Aorta (tissue), 5 donors: ENCODE measurements at regions not wholly inside any gene's neighbourhood (a gene's known extent, or its start where the extent isn't known, plus 50 kb on each side); places are given as distances from the start of the nearest gene placed in this dataset.

Experiments used
- ATAC-seq: fragments of 200-7000 bp; cut with Tn5 transposase; one replicate; pipeline ENCODE4 v1.9.1; 2022; ENCODE audit warnings: moderate library complexity; ENCODE audit not compliant: low FRiP score
- DNase-seq, 2 donors: peaks; one replicate each; pipeline ENCODE4 v3.0.0-alpha.2; 2020
- H3K27ac ChIP-seq, 2 donors: one replicate each; pipeline ENCODE4 v1.5.1; 2013; ENCODE audit warnings: low read length in 2 of 2, mild to moderate bottlenecking in 2 of 2, moderate library complexity in 2 of 2, control low read depth in 1 of 2, inconsistent platforms in 1 of 2, low read depth in 1 of 2
- H3K27me3 ChIP-seq, 2 donors: one replicate each; pipeline ENCODE4 v1.6.1; 2013; ENCODE audit warnings: control low read depth in 1 of 2, low read length in 1 of 2, mild to moderate bottlenecking in 1 of 2, moderate library complexity in 1 of 2; ENCODE audit not compliant: insufficient read depth in 2 of 2, control insufficient read depth in 1 of 2
- H3K36me3 ChIP-seq, 2 donors: one replicate each; pipeline ENCODE4 v1.6.1; 2013; ENCODE audit warnings: control low read depth in 1 of 2, low read length in 1 of 2, mild to moderate bottlenecking in 1 of 2; ENCODE audit not compliant: insufficient read depth in 2 of 2, control insufficient read depth in 1 of 2
- H3K4me1 ChIP-seq, 2 donors: one replicate each; pipeline ENCODE4 v1.6.1; 2013; ENCODE audit warnings: low read length in 2 of 2, control low read depth in 1 of 2, mild to moderate bottlenecking in 1 of 2, moderate library complexity in 1 of 2; ENCODE audit not compliant: insufficient read depth in 2 of 2, control insufficient read depth in 1 of 2
- H3K4me3 ChIP-seq, 2 donors: one replicate each; pipeline ENCODE4 v1.5.1; 2013; ENCODE audit warnings: low read length in 2 of 2, control low read depth in 1 of 2, mild to moderate bottlenecking in 1 of 2
- H3K9me3 ChIP-seq: one replicate; pipeline ENCODE4 v1.6.1; 2013; ENCODE audit warnings: mild to moderate bottlenecking, low read length; ENCODE audit not compliant: control insufficient read depth
- WGBS, 2 donors: extraction: QIAGEN DNeasy Blood & Tissue Kit; methylation state at CpG; one replicate each; pipeline ENCODE4 v1.1.7; 2013; 5-methylcytosine and 5-hydroxymethylcytosine counted together
- intact Hi-C, 2 donors: fragments of 100-400 bp; cut with DNase I; formaldehyde crosslinking; loops; one replicate each; pipeline versions ENCODE4 v1.14.2 to v1.15.0; 2022
- donor health status: healthy with polysubstance abuse.
- donor health status: Bipolar disorder and iron deficiency.
- donor health status: DM: no; HTN: no; CAD: no.
- donor health status: DM: no; HTN: no; CAD: no.
- donor health status: DM: yes; HTN: yes; CAD: no.

DNA sequence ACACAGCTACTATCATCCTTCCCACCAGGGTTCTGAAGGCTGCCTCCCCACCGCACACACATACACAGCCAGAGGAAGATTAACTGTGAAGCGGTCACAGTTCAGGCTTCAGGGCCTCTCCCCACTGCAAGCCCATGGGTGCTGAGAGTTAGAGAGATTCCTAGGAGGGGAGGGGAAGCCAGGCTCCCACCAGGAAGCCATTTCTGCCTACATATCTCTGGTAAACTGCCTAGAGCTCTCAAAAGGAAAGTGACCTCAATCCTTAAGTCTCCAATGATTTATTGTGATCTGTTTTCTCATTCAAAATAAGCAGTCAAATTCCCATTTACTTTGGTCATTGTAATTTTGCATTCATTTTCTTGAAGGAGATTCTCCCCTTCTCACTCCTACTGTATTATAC, 141.0 kb upstream of the BNIP2 start:
- 77 to 78% methylated on average over 2 of the region's 2 CpGs for WGBS, 2 donors
- DNase-seq (no peak), ATAC-seq (no peak)
- Histone ChIP-seq H3K4me1 (no peaks in the 10 kb centered on the region), H3K36me3 (no peaks in the 10 kb centered on the region), H3K4me3 (no peak overlapping the region), H3K9me3 (no peaks in the 10 kb centered on the region), H3K27me3 (peaks cover 0 to 3% of the 10 kb centered on the region in 2 donors), H3K27ac (no peak overlapping the region)
- intact Hi-C loops: no loop called here

DNA sequence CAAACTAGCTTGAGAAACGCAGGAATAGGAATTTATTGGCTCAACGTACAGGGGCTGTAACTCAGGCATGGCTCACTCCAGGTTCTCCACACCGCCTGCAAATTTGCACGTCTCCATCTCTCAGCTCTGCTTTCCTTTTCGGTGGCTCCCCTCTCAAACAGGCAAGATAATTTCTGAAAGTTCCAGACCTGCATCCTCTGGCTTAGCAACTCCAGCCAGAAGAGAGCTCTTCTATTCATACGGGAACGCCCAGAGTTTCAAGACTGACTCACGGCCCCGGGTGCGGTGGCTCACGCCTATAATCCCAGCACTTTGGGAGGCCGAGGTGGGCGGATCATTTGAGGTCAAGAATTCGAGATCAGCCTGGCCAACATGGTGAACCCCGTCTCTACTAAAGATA, 139.7 kb upstream of the BNIP2 start:
- H3K27me3 ChIP-seq: peaks cover 0 to 3% of the 10 kb centered on the region in 2 donors
- WGBS, 2 donors: 71 to 72% methylated on average over 15 of the region's 15 CpGs
- no peak overlapping the region for H3K4me3 ChIP-seq
- H3K27ac ChIP-seq: no peak overlapping the region
- DNase-seq: no peak
- intact Hi-C loops: no loop called here
- no peak for ATAC-seq
- no peaks in the 10 kb centered on the region for H3K9me3 ChIP-seq
- H3K4me1 ChIP-seq: no peaks in the 10 kb centered on the region
- no peaks in the 10 kb centered on the region for H3K36me3 ChIP-seq

DNA sequence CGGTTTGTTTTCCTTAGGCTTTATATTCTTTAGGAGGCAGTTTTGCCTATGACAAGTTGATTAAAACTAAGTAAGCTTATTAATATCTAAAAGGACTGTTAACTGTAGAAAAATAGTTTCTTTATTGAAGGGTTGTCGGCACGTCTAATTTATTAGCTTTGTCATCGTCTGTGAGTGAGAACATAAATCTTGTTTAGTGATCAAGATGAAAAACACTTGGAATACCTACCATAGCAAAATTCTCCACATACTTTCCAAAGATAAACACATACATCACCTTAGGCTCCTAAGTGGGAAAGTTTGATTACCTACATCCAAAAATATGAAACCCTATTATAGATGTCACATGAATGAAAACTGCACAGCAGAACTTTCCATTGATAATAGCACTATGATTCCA, 139.1 kb upstream of the BNIP2 start:
- Histone ChIP-seq H3K4me1 (no peaks in the 10 kb centered on the region), H3K27ac (no peak overlapping the region), H3K9me3 (no peaks in the 10 kb centered on the region), H3K27me3 (peaks cover 0 to 3% of the 10 kb centered on the region in 2 donors), H3K36me3 (no peaks in the 10 kb centered on the region), H3K4me3 (no peak overlapping the region)
- no peak for ATAC-seq
- 22 to 25% methylated on average over 4 of the region's 4 CpGs for WGBS, 2 donors
- no peak for DNase-seq
- intact Hi-C loops: no loop called here

- no peak for DNase-seq
- no peak for ATAC-seq
- peaks cover 0 to 3% of the 10 kb centered on the region in 2 donors for H3K27me3 ChIP-seq
- H3K9me3 ChIP-seq: peaks cover 2% of the 10 kb centered on the region
- H3K4me1 ChIP-seq: no peaks in the 10 kb centered on the region
- WGBS, 2 donors: 44 to 46% methylated on average over 7 of the region's 7 CpGs
- no peaks in the 10 kb centered on the region for H3K36me3 ChIP-seq
- intact Hi-C loops: no loop called here
- H3K27ac ChIP-seq: no peak overlapping the region
- no peak overlapping the region for H3K4me3 ChIP-seq
These were observed 136.8 kb upstream of the BNIP2 start for GRCh38 chr15:59825901-59826300.

- Histone ChIP-seq H3K4me3 (no peak overlapping the region), H3K4me1 (no peaks in the 10 kb centered on the region), H3K27ac (no peak overlapping the region), H3K27me3 (no peaks in the 10 kb centered on the region), H3K36me3 (no peaks in the 10 kb centered on the region), H3K9me3 (peaks cover 2% of the 10 kb centered on the region)
- WGBS, 2 donors: 39 to 42% methylated on average over 1 of the region's 1 CpG
- DNase-seq (no peak), ATAC-seq (no peak)
- intact Hi-C loops: no loop called here
These were observed 132.2 kb upstream of the BNIP2 start for GRCh38 chr15:59821286-59821685.

- H3K9me3 ChIP-seq: peaks cover 2% of the 10 kb centered on the region
- H3K4me3 ChIP-seq: no peak overlapping the region
- WGBS, 2 donors: 21 to 23% methylated on average over 4 of the region's 4 CpGs
- H3K27ac ChIP-seq: no peak overlapping the region
- H3K4me1 ChIP-seq: no peaks in the 10 kb centered on the region
- ATAC-seq: no peak
- H3K36me3 ChIP-seq: no peaks in the 10 kb centered on the region
- intact Hi-C loops: no loop called here
- no peak for DNase-seq
- no peaks in the 10 kb centered on the region for H3K27me3 ChIP-seq
These were observed 130.0 kb upstream of the BNIP2 start for GRCh38 chr15:59819092-59819491.

- no peaks in the 10 kb centered on the region for H3K4me1 ChIP-seq
- H3K9me3 ChIP-seq: peaks cover 2% of the 10 kb centered on the region
- H3K36me3 ChIP-seq: no peaks in the 10 kb centered on the region
- no peak for DNase-seq
- H3K27ac ChIP-seq: no peak overlapping the region
- WGBS, 2 donors: 41 to 43% methylated on average over 6 of the region's 6 CpGs
- no peaks in the 10 kb centered on the region for H3K27me3 ChIP-seq
- ATAC-seq: no peak
- no peak overlapping the region for H3K4me3 ChIP-seq
- intact Hi-C loops: no loop called here
These were observed 129.2 kb upstream of the BNIP2 start for GRCh38 chr15:59818336-59818735.

GRCh38 chr15:59817834-59818233, 128.7 kb upstream of the BNIP2 start:
- H3K4me1 ChIP-seq: no peaks in the 10 kb centered on the region
- H3K4me3 ChIP-seq: no peak overlapping the region
- DNase-seq (no peak), ATAC-seq (no peak)
- H3K27me3 ChIP-seq: no peaks in the 10 kb centered on the region
- 11 to 17% methylated on average over 5 of the region's 5 CpGs for WGBS, 2 donors
- H3K27ac ChIP-seq: no peak overlapping the region
- no peaks in the 10 kb centered on the region for H3K9me3 ChIP-seq
- intact Hi-C loops: no loop called here
- H3K36me3 ChIP-seq: no peaks in the 10 kb centered on the region

- no peaks in the 10 kb centered on the region for H3K27me3 ChIP-seq
- 71 to 72% methylated on average over 1 of the region's 1 CpG for WGBS, 2 donors
These were observed 127.9 kb upstream of the BNIP2 start for GRCh38 chr15:59817053-59817452.

More at GRCh38 chr15:59817053-59817452, 127.9 kb upstream of the BNIP2 start:
- Histone ChIP-seq H3K36me3 (no peaks in the 10 kb centered on the region), H3K4me1 (no peaks in the 10 kb centered on the region), H3K9me3 (no peaks in the 10 kb centered on the region), H3K27ac (no peak overlapping the region), H3K4me3 (no peak overlapping the region)
- intact Hi-C loops: no loop called here
- ATAC-seq (no peak), DNase-seq (no peak)
